ENCODE measurements at regions not wholly inside any gene's neighbourhood (a gene's known extent, or its start where the extent isn't known, plus 50 kb on each side); places are given as distances from the start of the nearest gene placed in this dataset.

DNA sequence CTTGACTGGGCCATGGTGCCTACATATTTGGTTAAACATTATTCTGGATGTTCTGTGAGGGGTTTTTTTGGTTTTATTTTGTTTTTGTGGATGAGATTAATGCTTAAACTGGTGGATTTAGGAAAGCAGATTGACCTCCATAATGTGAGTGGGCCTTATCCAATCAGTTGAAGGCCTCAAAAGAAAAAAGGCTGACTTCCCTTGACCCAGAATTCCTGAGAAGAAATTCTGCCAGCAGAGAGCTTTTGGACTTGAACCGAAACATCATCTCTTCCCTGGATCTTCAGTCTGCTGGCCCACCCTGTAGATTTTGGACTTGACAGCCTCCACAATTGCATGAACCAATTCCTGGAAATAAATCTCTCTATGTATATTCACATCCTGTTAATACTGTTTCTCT is 94.4 kb downstream of the ADRA2A start:
- no peak for DNase-seq (ENCODE audit: low spot score)
- TF ChIP-seq, protein P1, sequence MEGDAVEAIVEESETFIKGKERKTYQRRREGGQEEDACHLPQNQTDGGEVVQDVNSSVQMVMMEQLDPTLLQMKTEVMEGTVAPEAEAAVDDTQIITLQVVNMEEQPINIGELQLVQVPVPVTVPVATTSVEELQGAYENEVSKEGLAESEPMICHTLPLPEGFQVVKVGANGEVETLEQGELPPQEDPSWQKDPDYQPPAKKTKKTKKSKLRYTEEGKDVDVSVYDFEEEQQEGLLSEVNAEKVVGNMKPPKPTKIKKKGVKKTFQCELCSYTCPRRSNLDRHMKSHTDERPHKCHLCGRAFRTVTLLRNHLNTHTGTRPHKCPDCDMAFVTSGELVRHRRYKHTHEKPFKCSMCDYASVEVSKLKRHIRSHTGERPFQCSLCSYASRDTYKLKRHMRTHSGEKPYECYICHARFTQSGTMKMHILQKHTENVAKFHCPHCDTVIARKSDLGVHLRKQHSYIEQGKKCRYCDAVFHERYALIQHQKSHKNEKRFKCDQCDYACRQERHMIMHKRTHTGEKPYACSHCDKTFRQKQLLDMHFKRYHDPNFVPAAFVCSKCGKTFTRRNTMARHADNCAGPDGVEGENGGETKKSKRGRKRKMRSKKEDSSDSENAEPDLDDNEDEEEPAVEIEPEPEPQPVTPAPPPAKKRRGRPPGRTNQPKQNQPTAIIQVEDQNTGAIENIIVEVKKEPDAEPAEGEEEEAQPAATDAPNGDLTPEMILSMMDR (IDR thresholded peaks at IDR 0.05; ENCODE audit: extremely low read depth, missing control alignments), result no peak

DNA sequence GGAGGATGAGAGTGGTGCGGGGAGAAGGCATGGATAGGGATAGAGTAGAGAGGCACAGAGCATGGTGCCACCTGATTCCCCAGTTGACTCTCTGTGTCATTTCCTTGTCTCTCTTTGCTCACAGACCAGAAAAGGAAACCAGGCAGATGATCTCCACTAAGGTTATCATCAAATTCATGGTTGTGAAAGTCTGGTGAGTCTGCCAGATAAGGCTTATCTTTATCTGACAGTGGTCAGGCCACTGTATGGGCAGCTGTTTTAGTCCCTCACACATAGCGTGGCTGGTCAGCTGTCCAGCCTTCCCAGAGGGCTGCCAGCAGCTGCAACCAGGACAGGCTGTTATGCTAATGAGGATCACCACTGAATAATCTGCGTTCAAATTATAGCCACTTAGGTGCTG is 99.0 kb downstream of the ADRA2A start:
- DNase-seq (ENCODE audit: low spot score), result no peak
- TF ChIP-seq, protein P1 (IDR thresholded peaks at IDR 0.05; ENCODE audit: extremely low read depth, missing control alignments), result no peak

DNA sequence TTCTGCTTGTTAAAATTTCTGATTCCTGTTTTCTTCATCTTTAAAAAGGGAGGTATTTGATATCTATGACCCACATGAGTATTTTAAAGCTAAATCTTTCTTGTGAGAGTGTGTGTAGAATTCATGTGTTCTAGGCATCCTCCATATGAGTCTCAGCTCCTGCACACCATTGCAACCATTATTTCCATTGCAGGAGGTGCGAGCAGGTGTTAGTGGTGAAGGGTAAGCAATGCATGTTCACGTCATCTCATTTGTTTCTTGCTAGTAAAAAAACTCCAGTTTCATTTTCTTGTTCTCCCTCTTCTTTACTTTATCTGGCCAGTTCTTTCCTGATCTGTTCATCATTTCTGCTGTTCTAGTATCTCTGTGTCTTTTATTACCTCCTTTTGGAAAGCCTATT is 100.5 kb downstream of the ADRA2A start:
- DNase-seq (ENCODE audit: low spot score), result no peak

DNA sequence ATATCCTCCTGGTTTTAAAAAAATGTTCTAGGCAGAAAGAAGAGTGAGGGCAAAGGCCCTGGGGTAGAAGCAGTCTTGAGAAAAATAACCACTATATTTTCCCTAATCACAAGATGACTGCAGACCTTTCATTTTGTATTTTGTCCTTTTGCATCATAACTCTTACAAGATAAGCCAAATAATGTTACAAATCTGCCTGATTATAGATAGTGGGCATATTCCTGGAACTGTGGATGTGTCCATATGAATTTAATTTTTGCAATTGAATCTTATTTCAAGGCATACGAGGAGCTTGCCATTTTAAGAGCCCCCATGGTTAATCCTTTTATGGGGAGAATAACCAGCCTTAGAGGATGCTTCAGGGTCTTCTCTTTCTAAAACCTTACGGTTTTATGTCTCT is 102.7 kb downstream of the ADRA2A start:
- no peak for DNase-seq (ENCODE audit: low spot score)
- TF ChIP-seq, protein P1 (IDR thresholded peaks at IDR 0.05; ENCODE audit: extremely low read depth, missing control alignments), result no peak

More for the DNA sequence above, 100.5 kb downstream of the ADRA2A start:
- TF ChIP-seq, protein P1 (IDR thresholded peaks at IDR 0.05; ENCODE audit: extremely low read depth, missing control alignments), result no peak

DNA sequence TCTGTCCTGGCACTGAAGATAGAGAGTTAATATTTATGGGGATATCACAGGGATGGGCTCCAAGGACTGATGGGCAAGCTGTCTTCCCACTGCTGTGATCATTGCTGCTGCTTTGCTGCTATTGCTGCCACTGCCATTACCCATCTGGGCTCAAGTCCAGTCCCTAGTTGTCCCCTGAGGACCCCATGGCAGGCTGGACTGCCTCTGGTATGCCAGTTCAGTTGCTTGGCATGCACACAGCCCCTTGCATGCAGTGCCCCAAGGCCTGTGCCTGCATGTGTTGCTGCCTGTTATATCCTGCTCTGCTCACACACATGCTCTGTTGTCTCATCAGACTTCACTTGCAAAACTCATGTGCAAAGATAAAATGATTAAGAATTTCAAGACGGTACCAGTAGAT is 109.5 kb downstream of the ADRA2A start:
- DNase-seq (ENCODE audit: low spot score), result no peak
- TF ChIP-seq, protein P1 (IDR thresholded peaks at IDR 0.05; ENCODE audit: extremely low read depth, missing control alignments), result no peak

DNA sequence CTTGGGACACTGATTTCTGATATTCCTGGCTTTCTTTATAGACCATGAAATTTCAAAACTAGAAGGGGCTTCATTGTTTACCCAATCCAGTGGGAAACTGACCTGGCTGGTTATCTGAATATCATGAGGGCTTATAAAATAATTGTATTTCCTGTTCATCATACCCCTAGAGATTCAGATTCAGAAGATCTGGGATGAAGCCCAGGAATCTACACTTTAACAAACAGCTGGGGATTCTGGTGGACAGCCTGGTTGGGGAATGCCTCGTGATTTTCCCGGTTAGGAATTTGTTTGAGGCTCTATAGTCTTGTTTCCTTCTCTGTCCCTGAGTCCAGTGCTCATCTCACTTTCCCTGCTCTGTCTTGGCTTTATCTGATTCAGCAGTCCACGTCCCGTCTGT is 110.3 kb downstream of the ADRA2A start:
- DNase-seq (ENCODE audit: low spot score), result no peak

DNA sequence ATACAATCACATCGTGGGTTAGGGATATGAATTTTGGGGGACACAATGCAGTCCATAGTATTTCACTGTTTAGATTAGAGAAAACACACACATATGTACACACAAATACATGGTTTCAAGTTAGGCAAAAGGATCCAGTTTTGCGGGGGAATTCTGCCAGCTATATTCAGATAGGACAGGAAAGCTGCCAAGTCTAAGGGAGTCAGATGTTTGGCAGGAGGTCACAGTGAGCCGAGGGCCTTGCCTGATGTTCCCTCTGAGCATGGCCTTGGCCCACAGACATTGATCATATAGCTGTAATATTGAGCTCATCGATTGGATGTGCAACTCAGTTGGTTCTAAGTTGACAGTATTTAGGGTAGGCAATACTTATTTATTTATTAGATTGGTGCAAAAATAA is 122.8 kb downstream of the ADRA2A start:
- no peak for DNase-seq (ENCODE audit: low spot score)

More for the DNA sequence above, 110.3 kb downstream of the ADRA2A start:
- TF ChIP-seq, protein P1 (IDR thresholded peaks at IDR 0.05; ENCODE audit: extremely low read depth, missing control alignments), result no peak

More for the DNA sequence above, 122.8 kb downstream of the ADRA2A start:
- TF ChIP-seq, protein P1 (IDR thresholded peaks at IDR 0.05; ENCODE audit: extremely low read depth, missing control alignments), result no peak

Data from GM20000 (cell line).